ENCODE measurements at regions not wholly inside any gene's neighbourhood (a gene's known extent, or its start where the extent isn't known, plus 50 kb on each side); places are given as distances from the start of the nearest gene placed in this dataset.
"Not testable (repeated sequence)": the region's sequence is repeated elsewhere in the genome, so short reads cannot be mapped to it uniquely, and the experiment has no call there.

DNA sequence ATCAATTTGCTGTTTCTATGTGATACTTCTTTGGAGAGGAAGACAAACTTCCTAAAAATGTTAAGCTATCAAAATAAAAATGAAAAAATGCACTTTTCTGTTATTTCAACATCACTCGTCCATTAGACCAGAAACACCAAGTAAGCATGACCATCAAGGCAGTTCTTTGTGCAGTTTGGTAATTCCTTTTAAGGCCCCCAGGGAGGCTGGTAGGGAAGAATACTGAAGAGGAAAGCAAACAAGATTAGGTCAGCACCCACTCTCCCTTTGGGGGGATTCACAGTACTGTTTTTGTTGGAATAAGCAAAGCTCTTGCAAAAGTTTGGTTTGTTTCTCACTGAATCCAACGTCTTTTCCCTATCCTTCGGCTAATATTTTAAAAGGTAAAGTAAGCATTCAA lies 206.8 kb upstream of the SLC35B3 start:
- no peak for DNase-seq

DNA sequence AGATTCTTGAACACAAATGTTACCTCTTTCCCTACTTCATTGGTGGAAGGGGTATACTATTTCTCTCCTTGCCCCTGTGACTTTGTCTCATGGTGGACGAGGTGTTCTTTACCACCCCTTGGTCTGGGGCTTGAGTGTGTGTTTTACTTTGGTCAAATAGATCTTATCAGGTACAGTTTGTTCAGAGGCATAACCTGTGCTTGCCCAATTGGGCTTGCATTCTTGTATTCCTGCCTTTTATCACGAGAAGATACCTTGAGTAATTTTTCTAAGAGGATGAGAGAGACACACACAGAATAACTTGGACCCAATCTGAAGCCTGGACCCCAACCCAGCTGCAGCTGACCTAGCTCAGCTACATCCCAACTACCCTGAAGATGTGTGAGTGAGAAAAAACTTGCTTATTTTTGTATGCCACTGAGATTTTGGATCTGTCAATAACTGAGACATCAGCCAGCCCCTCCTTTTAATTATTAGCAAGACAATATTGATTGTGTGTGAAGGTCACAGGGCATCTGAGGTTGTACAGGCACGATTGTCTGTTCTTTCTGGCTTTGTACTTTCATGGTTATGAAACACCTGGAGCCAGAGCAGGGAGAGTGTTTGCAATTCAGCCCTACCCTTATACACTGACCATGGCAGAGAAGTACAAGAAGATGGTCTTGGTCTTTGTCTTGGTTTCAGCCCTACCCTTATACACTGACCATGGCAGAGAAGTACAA lies 204.7 kb upstream of the SLC35B3 start:
- DNase-seq: no peak

DNA sequence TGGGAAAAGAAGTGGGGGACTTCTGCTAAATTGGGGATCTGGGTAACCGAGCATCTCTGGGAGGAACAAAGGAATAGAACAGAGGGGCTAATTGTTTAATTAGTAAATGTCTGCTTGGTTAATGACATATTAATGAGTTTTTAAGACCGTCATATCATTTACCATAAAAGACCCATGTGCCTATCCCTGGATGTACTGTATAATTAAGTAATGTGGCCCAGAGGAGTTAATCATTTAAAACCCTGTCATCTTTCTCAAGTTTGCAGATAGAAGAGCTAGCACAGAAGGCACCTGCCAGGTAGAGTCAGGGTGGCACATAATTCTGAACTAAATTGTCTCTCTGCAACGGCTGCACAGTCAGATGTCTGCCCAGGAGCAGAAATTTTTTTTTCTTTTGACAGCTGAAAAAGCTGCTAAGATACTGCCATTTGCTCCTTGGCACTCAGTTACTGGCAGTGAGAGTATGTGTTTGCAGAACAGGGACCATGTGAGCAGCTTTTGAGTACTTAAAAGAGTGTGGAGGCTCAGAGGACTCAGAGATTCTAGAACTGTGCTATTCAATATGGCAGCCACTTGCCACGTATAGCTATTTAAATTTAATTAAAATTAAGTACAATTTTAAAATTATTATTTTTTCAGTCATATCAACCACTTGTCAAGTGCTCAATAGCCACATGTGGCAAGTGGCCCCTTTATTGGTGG lies 202.7 kb upstream of the SLC35B3 start:
- no peak for DNase-seq

DNA sequence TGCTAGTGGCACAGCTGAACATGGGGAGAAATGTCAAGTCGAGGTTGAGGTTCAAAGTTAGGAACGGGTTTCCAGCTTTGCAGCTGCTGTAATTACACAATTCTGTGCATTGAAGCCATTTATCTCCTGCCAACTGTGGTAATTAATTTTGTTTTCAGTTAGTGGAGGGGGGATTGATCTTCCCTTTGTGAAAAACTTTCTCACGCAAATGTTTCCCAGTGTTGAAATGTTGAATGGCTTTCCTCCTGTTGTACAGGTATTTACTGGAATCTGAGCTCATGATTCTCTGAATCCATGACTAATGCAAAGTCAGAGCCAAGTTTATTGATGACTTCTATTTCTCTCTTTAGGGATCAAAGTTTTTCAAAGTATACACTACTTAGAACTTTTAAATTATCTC lies 198.4 kb upstream of the SLC35B3 start:
- no peak for DNase-seq

- DNase-seq: no peak
Observed at GRCh38 chr6:8628736-8629135, 193.4 kb upstream of the SLC35B3 start.

GRCh38 chr6:8628063-8628462 lies 192.7 kb upstream of the SLC35B3 start:
- DNase-seq: no peak

DNA sequence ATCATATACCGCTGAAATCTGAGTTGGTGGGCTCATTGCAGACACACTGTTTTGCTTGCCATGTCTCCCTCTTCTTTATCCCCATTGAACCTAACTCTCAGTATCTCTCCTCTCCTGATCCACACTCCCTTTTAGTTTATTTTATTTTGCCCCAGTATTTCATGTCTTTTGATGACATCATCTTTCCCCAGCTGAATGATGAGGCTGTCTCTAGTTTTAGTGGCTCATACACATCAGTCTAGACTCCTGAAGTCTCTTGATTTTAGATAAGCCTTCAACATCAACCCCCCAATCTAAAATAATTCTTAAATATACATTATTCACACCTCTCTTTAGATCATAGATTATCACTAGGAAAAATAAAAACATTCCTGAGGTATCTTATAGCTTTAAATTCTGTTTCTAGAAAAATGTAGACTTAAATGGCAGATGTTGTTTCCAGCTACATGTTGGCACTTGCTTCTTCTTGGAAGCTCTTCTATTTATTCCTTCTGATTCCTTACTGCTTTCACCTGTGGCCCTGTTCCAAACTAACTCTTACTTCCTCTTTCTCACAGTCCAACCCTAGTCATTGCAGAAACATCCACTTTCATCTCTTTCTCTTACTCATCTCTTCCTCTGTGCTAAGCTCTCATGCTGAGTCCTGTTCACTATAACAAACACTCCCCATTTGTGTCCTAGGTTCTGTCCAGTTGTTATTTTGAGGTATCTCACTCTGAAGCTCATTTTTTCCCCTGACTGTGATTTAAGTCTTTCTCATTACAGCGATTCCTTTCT lies 191.9 kb upstream of the SLC35B3 start:
- DNase-seq: no peak

GRCh38 chr6:8624665-8625064 lies 189.3 kb upstream of the SLC35B3 start:
- no peak for DNase-seq

- DNase-seq: no peak
Observed at GRCh38 chr6:8623441-8623840, 188.1 kb upstream of the SLC35B3 start.

DNA sequence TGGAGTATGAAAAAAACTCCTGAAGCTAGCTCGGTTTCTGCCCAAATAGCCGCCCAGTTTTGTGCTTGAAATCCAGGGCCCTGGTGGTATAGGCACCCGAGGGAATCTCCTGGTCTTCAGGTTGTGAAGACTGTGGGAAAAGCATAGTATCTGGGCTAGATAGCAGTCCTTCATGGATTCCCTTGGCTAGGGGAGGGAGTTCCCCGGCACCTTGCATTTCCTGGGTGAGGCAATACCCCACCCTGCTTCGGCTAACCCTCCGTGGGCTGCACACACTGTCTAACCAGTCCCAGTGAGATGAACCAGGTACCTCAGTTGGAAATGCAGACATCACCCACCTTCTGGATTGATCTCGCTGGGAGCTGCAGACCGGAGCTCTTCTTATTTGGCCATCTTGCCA lies 184.5 kb upstream of the SLC35B3 start:
- no peak for DNase-seq

DNA sequence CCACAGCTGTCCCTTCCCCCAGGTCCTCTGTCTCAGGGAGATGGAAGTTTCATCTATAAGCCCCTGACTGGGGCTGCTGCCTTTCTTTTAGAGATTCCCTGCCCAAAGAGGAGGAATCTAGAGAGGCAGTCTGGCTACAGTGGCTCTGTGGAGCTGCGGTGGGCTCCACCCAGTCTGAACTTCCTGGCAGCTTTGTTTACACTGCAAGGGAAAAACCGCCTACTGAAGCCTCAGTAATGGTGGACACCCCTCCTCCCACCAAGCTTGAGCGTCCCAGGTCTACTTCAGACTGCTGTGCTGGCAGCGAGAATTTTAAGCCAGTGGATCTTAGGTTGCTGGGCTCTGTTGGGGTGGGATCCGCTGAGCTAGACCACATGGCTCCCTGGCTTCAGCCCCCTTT lies 184.1 kb upstream of the SLC35B3 start:
- DNase-seq: not testable (repeated sequence)

DNA sequence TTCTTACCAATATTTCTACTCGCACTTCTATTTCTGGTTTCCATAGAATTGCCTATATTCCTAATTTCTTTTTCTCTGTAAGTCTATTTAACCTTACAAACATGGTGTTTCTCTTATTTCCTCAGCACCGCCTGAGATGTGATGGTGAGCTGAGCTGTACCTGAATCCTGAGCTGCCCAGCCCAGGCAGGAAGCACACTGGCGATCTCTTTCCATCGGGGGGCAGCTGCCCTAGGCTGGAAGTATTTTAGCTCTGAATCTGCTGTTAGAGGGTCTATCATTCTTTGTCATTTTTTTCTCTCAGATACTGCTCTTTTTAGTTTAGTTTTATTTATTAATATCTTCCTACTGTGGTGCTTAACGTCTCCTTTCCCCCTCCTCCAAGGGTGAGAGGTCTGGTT lies 173.4 kb upstream of the SLC35B3 start:
- DNase-seq: no peak

DNA sequence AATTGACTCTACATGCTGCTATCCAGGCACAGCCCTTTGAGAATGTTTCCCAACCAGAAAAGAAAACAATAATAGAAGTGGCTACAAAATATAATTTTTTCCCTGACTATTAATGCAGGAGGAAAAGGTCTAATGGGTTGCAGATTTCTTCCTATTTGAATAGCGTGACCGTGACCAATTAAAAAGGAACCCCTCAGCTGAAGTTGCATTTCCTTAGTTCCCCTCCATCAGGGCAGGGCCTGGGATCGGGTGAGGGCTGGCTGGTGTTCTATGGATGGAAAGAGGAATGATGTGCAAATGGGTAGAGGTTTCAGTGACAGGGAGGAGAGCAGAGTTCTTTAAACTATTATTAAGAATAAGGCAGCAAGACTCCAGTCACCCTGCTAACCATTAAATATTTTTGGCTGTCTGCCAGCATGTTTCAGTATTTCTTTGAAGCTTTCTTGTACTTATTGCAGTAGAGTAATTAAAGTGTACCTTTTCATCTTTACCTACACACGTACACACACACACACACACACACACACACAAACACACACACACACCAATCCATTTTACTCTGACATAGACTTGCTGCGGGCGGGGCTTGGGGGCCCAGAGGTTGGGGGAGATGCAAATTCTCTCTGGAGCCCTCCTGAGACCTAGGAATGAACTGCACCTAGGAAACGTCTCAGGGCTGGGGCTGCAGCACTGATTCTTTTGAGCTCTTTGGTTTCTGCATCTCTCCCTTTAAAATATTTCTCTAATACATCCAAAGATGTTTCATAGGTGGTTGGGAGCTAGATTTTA lies 154.8 kb upstream of the SLC35B3 start:
- DNase-seq: no peak

- DNase-seq: no peak
Observed at GRCh38 chr6:8588176-8588575, 152.8 kb upstream of the SLC35B3 start.

DNA sequence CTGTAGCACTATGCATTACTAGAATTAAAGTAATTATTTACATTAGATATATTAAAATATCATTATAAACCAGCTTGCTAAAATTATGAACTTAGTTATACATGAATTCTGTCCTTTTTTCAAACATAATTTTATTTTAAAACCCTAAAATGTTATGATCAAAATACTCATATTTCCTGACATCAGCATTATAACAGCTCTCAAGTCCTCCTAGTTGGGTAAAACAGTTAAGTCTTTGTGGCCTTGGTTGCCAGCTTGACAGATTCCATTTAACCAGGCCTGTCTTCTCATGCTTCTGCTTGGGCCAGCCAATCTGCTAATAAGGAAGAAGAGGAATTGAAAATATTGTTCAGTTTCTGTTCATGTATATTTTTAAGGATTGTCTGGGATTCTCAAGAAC lies 147.9 kb upstream of the SLC35B3 start:
- no peak for DNase-seq

GRCh38 chr6:8579372-8579771 lies 144.0 kb upstream of the SLC35B3 start:
- DNase-seq: no peak

- DNase-seq: no peak
Observed at GRCh38 chr6:8578006-8578405, 142.7 kb upstream of the SLC35B3 start.

GRCh38 chr6:8574749-8575468 lies 139.6 kb upstream of the SLC35B3 start:
- DNase-seq: no peak

- no peak for DNase-seq
Observed at GRCh38 chr6:8574311-8574710, 139.0 kb upstream of the SLC35B3 start.

DNA sequence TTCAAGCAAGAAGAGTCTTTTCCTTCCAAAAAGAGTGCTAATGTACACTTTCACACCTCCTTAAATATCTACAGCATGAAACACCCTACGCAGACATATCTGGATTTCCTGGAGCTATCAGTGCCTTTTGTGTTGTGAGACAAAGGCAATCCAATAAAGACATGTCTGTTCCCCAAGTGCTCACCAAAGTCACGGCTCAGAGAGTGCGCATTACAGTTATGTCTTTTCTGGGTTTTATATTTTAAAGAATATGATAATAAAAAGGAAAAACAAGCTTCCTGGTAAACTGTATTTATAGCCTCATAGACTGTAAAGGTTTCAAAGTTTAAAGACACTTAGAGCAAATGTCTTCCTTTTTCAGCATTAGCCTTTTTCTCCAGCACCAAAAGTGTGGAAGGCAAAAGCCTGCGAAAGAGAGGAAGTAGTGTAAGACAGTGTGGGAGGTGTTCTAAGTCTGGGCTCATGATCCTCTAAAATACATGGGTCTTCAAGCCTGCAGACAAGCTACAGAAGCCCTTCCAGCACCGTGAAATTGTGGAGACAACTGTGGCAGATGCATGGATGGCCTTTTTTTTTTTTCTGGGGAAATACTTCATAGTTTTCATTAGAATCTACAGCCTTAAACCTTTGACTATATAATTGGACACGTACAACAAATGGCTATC lies 135.0 kb upstream of the SLC35B3 start:
- DNase-seq: no peak

DNA sequence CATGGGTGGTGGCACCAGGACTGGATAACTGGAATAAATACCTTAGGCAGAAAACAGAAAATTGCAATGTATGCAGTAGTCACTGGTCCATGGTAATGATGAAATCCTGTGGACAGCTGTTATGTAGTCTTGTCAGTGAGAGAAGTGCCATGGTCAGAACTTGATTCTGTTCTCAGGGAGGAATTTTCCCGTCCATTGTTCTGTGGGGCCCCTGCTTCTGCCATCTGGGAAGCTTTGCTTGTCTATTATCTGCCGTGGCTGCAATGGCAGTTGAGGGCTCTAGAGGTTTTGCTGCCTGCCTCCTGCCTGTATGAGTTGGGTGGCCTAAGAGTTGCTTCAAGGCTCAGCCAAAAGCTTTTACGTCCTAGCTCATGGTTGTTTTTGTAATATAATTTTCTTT lies 126.8 kb upstream of the SLC35B3 start:
- no peak for DNase-seq

Data from occipital lobe (tissue), 1 donor.